Lung (tissue), 11 donors: ENCODE measurements at regions not wholly inside any gene's neighbourhood (a gene's known extent, or its start where the extent isn't known, plus 50 kb on each side); places are given as distances from the start of the nearest gene placed in this dataset.

Experiments
- ATAC-seq: fragments of 200-7000 bp; cut with Tn5 transposase; one replicate; pipeline ENCODE4 v1.9.1; 2020; ENCODE audit warnings: moderate number of reproducible peaks; ENCODE audit not compliant: insufficient read depth, low FRiP score
- DNase-seq, 3 donors: peaks; one replicate each; pipeline ENCODE4 v3.0.0-alpha.2; 2013 to 2017
- H3K27ac ChIP-seq, 2 donors: one replicate each; pipeline ENCODE4 v1.5.1; 2013; ENCODE audit warnings: mild to moderate bottlenecking in 2 of 2, moderate library complexity in 2 of 2, control low read depth in 1 of 2, inconsistent platforms in 1 of 2, low read depth in 1 of 2, low read length in 1 of 2
- H3K27me3 ChIP-seq, 3 donors: one replicate each; pipeline ENCODE4 v1.5.1; 2013; ENCODE audit warnings: low read length in 2 of 3; ENCODE audit not compliant: control insufficient read depth in 3 of 3, insufficient read depth in 3 of 3
- H3K36me3 ChIP-seq, 4 donors: one replicate each; pipeline ENCODE4 v1.5.1; 2013; ENCODE audit warnings: low read length in 4 of 4, mild to moderate bottlenecking in 1 of 4, moderate library complexity in 1 of 4; ENCODE audit not compliant: control insufficient read depth in 4 of 4, insufficient read depth in 4 of 4
- H3K4me1 ChIP-seq, 5 donors: one replicate each; pipeline ENCODE4 v1.5.1; 2013; ENCODE audit warnings: low read length in 5 of 5, mild to moderate bottlenecking in 2 of 5, moderate library complexity in 1 of 5; ENCODE audit not compliant: control insufficient read depth in 5 of 5, insufficient read depth in 5 of 5
- H3K4me3 ChIP-seq: one replicate; pipeline ENCODE4 v1.5.1; 2013; ENCODE audit warnings: mild to moderate bottlenecking, control low read depth, moderate library complexity
- H3K9ac ChIP-seq, 2 donors: one replicate each; pipeline ENCODE4 v1.5.1; 2013; ENCODE audit warnings: low read length in 2 of 2, control low read depth in 1 of 2; ENCODE audit not compliant: insufficient read depth in 1 of 2
- H3K9me3 ChIP-seq, 4 donors: one replicate each; pipeline ENCODE4 v1.5.1; 2013; ENCODE audit warnings: low read length in 3 of 4, mild to moderate bottlenecking in 1 of 4, moderate library complexity in 1 of 4; ENCODE audit not compliant: control insufficient read depth in 4 of 4, insufficient read depth in 3 of 4
- whole genome bisulfite sequencing, 2 donors: extraction: QIAGEN DNeasy Blood & Tissue Kit; methylation state at CpG; one replicate each; pipeline ENCODE4 v1.1.7; 2013; 5-methylcytosine and 5-hydroxymethylcytosine counted together
- TF ChIP-seq, protein P1 (sequence below): IDR thresholded peaks from 2 replicates; pipeline ENCODE4 v1.5.1; 2012; ENCODE audit warnings: mild to moderate bottlenecking; ENCODE audit errors: control extremely low read depth, extremely low read depth
- donor health status: control.
- donor health status: control.
- donor health status: Bipolar disorder and iron deficiency.
- donor health status: healthy.
- donor health status: DM: yes; HTN: yes; CAD: no.

DNA sequence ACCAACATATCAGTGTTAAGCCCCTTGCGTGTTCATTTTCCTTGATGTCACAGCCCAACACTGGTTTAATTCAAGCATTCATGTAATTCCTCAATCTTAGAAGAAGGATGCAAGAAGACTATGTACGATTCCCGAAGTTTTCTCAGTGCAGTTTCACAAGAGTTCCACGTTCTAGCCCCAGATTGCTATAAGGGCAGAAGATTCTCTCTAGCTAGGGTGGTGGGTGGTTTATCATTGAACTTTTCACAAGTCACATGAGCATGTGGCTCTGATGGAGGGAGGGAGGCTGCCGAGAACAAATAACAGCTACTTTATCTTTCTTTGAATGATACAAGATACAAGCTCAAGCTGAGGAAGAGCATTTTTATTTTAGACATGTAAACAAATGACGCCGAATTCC lies 71.9 kb upstream of the NHSL1 start:
- Histone ChIP-seq H3K36me3 (no peaks in the 10 kb centered on the region), H3K27ac (peak overlapping the region; percentile 41 to 51), H3K27me3 (no peaks in the 10 kb centered on the region), H3K4me3 (no peak overlapping the region), H3K9ac (peak overlapping the region; percentile 58 to 65), H3K9me3 (no peaks in the 10 kb centered on the region), H3K4me1 (peaks cover 0 to 19% (median 2%) of the 10 kb centered on the region in 5 donors)
- ATAC-seq (no peak), DNase-seq (peak in 2 of 3 donors; percentile 60 to 61)
- WGBS, 2 donors: 46 to 71% methylated on average over 7 of the region's 7 CpGs
- TF ChIP-seq, protein P1, sequence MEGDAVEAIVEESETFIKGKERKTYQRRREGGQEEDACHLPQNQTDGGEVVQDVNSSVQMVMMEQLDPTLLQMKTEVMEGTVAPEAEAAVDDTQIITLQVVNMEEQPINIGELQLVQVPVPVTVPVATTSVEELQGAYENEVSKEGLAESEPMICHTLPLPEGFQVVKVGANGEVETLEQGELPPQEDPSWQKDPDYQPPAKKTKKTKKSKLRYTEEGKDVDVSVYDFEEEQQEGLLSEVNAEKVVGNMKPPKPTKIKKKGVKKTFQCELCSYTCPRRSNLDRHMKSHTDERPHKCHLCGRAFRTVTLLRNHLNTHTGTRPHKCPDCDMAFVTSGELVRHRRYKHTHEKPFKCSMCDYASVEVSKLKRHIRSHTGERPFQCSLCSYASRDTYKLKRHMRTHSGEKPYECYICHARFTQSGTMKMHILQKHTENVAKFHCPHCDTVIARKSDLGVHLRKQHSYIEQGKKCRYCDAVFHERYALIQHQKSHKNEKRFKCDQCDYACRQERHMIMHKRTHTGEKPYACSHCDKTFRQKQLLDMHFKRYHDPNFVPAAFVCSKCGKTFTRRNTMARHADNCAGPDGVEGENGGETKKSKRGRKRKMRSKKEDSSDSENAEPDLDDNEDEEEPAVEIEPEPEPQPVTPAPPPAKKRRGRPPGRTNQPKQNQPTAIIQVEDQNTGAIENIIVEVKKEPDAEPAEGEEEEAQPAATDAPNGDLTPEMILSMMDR: no peak

GRCh38 chr6:138571585-138572166 lies 72.4 kb upstream of the NHSL1 start:
- ATAC-seq (no peak), DNase-seq (peak; percentile 33 to 60 (median 52))
- Histone ChIP-seq H3K9me3 (no peaks in the 10 kb centered on the region), H3K27ac (peak overlapping the region; percentile 65 to 83), H3K4me1 (peaks cover 0 to 19% (median 2%) of the 10 kb centered on the region in 5 donors), H3K9ac (peak overlapping the region; percentile 58 to 65), H3K4me3 (no peak overlapping the region), H3K27me3 (no peaks in the 10 kb centered on the region), H3K36me3 (no peaks in the 10 kb centered on the region)
- TF ChIP-seq, protein P1: no peak
- WGBS, 2 donors: 28 to 42% methylated on average over 15 of the region's 15 CpGs

DNA sequence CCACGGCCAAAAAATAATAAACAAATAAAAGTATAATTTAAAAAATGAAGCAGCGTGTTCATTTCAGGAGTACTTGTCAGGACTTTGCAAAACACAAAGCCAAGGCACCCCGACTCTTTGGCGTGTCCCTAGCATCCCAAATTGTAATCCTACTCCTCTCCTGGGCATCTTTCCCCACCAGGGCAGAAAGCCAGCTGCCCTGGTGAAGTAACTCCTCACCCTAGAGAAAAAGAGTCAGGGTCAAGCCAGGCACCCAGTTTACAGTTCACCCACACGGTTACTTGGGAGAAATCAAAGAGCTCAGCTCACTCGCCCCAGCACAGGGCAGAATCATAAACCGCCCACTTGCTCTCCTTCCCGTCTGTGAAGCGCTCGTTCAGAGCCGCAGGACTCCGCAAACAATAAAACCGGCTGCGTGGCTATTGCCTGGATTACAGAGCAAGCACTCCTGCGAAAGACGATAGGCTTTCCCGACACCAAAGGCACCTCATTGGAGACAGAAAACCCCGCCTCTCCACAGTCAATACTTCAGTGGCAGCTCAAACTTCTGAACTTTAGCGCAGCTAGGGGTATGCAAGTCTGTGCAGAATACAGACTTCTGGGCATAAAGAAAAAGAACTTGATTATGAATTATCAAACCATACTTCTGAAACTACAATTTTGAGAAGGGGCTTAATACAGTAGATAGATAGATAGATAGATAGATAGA lies 73.0 kb upstream of the NHSL1 start:
- peaks cover 0 to 19% (median 2%) of the 10 kb centered on the region in 5 donors for H3K4me1 ChIP-seq
- ATAC-seq (peak; percentile 83), DNase-seq (peak; percentile 92 to 95 (median 94))
- no peaks in the 10 kb centered on the region for H3K9me3 ChIP-seq
- H3K27me3 ChIP-seq: no peaks in the 10 kb centered on the region
- H3K9ac ChIP-seq: peak overlapping the region; percentile 58 to 65
- H3K27ac ChIP-seq: peak overlapping the region; percentile 76 to 83
- H3K4me3 ChIP-seq: peak overlapping the region; percentile 31
- WGBS, 2 donors: 9 to 13% methylated on average over 19 of the region's 19 CpGs
- TF ChIP-seq, protein P1: no peak
- H3K36me3 ChIP-seq: no peaks in the 10 kb centered on the region
